ENCODE measurements at regions not wholly inside any gene's neighbourhood (a gene's known extent, or its start where the extent isn't known, plus 50 kb on each side); places are given as distances from the start of the nearest gene placed in this dataset.

GRCh38 chr20:58094698-58095097, 133.8 kb downstream of the ANKRD60 start:
- intact Hi-C loops (cut with micrococcal nuclease): no loop called here
- TF ChIP-seq ZFX (IDR thresholded peaks at IDR 0.05) (no peak), MAX (IDR thresholded peaks at IDR 0.05) (no peak)
- Histone ChIP-seq H3K9me3 (ENCODE audit: control insufficient read depth in 1 of 2, insufficient read depth in 1 of 2, low read depth in 1 of 2, low read length in 2 of 2) (no peaks in the 10 kb centered on the region), H3K27me3 (ENCODE audit: insufficient read depth, low read length) (peaks cover 36% of the 10 kb centered on the region), H3K36me3 (ENCODE audit: control insufficient read depth in 1 of 2, insufficient read depth in 2 of 2, low read length in 2 of 2) (no peaks in the 10 kb centered on the region), H3K9ac (ENCODE audit: low read length) (no peak overlapping the region), H3K4me1 (ENCODE audit: control insufficient read depth in 1 of 2, insufficient read depth in 2 of 2, low read length in 2 of 2) (no peaks in the 10 kb centered on the region), H4K20me1 (ENCODE audit: insufficient read depth) (no peaks in the 10 kb centered on the region), H3K27ac (ENCODE audit: low read depth, low read length) (no peak overlapping the region), H3K9me2 (ENCODE audit: insufficient read depth) (no peaks in the 10 kb centered on the region), H3K4me3 (replicated peaks in 1 of 2; ENCODE audit: low read depth in 1 of 2, low read length in 2 of 2) (no peak overlapping the region), H3K79me2 (ENCODE audit: insufficient read depth, low read length) (no peaks in the 10 kb centered on the region), H3K4me2 (ENCODE audit: low read length) (no peak overlapping the region), H2AFZ (ENCODE audit: low read depth, low read length, poor library complexity, severe bottlenecking) (no peak overlapping the region)
- no TSS peak for BruUV-seq (replicated peaks)
- CTCF ChIA-PET: interaction anchor here (1.7 kb wide), 1 partner anchor 8 kb away, joined by 9 read pairs; no protein-coding TSS in a partner anchor
- RAD21 ChIA-PET (ENCODE audit: low non-redundant PET in 1 of 2, low total read pairs in 2 of 2, uncharacterized antibody in 2 of 2, unreplicated experiment in 2 of 2): no interaction called here
- DNase-seq (ENCODE audit: low read depth, low spot score): no peak
- POLR2A ChIA-PET: no interaction called here
- no peak for ATAC-seq

- Histone ChIP-seq H3K79me2 (ENCODE audit: insufficient read depth, low read length) (no peaks in the 10 kb centered on the region), H3K9me2 (ENCODE audit: insufficient read depth) (no peaks in the 10 kb centered on the region), H3K27me3 (ENCODE audit: insufficient read depth, low read length) (peaks cover 37% of the 10 kb centered on the region), H2AFZ (ENCODE audit: low read depth, low read length, poor library complexity, severe bottlenecking) (no peak overlapping the region), H3K9me3 (ENCODE audit: control insufficient read depth in 1 of 2, insufficient read depth in 1 of 2, low read depth in 1 of 2, low read length in 2 of 2) (no peaks in the 10 kb centered on the region), H3K4me1 (ENCODE audit: control insufficient read depth in 1 of 2, insufficient read depth in 2 of 2, low read length in 2 of 2) (no peaks in the 10 kb centered on the region), H3K4me2 (ENCODE audit: low read length) (no peak overlapping the region), H3K9ac (ENCODE audit: low read length) (no peak overlapping the region), H3K4me3 (replicated peaks in 1 of 2; ENCODE audit: low read depth in 1 of 2, low read length in 2 of 2) (no peak overlapping the region), H3K36me3 (ENCODE audit: control insufficient read depth in 1 of 2, insufficient read depth in 2 of 2, low read length in 2 of 2) (no peaks in the 10 kb centered on the region), H3K27ac (ENCODE audit: low read depth, low read length) (no peak overlapping the region), H4K20me1 (ENCODE audit: insufficient read depth) (no peaks in the 10 kb centered on the region)
- ChIA-PET RAD21 (ENCODE audit: low non-redundant PET in 1 of 2, low total read pairs in 2 of 2, uncharacterized antibody in 2 of 2, unreplicated experiment in 2 of 2) (no interaction called here), CTCF (no interaction called here), POLR2A (no interaction called here)
- TF ChIP-seq EZH2 (IDR thresholded peaks at IDR 0.05) (no peak), SP1 (IDR thresholded peaks at IDR 0.05; ENCODE audit: low read depth) (no peak), MAX (IDR thresholded peaks at IDR 0.05) (no peak), ZFX (IDR thresholded peaks at IDR 0.05) (no peak), EGR1 (IDR thresholded peaks at IDR 0.05; ENCODE audit: low read depth) (no peak), EZH2phosphoT487 (IDR thresholded peaks at IDR 0.05; ENCODE audit: borderline replicate concordance) (no peak), FOSL1 (IDR thresholded peaks at IDR 0.05; ENCODE audit: low read depth) (no peak), ZBTB33 (IDR thresholded peaks at IDR 0.05; ENCODE audit: extremely low read depth, insufficient replicate concordance, low read length) (no peak), ZNF274 (IDR thresholded peaks at IDR 0.05; ENCODE audit: low read depth, low read length) (no peak), RAD21 (IDR thresholded peaks at IDR 0.05; ENCODE audit: low read depth) (no peak), ATF3 (IDR thresholded peaks at IDR 0.05) (no peak)
- ATAC-seq: no peak
- DNase-seq (ENCODE audit: low read depth, low spot score): no peak
- BruUV-seq (replicated peaks): no TSS peak
- intact Hi-C loops (cut with micrococcal nuclease): no loop called here
Observed at GRCh38 chr20:58094160-58094559, 134.3 kb downstream of the ANKRD60 start.

All from HCT116 (cell line).